ENCODE measurements at regions not wholly inside any gene's neighbourhood (a gene's known extent, or its start where the extent isn't known, plus 50 kb on each side); places are given as distances from the start of the nearest gene placed in this dataset.

DNA sequence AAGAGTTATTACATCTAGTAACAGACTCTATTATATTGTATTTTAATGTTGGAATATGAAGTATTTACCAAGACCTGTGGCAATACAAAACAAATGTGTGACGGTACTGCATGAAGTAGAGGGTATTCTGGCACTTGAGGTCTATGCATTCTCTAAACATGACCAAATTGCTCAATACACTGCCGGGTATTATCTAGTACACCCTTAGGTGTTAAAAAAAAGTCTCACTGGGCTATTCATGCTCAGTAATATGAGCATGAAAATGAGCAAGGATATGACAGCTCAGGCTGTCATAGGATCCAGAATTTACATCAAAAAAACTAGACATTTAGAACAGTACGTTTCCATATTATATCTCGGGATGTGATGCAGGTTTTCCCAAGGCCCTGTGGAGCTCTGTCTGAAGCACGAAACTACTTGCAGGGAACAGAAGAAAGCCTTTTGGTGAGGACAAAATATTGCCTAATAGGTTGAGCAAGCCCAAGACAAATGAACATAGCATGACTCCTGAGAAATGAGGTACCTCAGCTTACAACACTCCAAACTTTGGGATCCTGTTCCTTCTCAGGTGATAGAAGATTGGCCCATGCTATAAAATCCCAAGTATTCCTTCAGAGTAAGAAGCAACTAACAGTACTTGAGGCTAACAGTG, 74.1 kb upstream of the MAOA start:
- DNase-seq (ENCODE audit: low read depth), result no peak

DNA sequence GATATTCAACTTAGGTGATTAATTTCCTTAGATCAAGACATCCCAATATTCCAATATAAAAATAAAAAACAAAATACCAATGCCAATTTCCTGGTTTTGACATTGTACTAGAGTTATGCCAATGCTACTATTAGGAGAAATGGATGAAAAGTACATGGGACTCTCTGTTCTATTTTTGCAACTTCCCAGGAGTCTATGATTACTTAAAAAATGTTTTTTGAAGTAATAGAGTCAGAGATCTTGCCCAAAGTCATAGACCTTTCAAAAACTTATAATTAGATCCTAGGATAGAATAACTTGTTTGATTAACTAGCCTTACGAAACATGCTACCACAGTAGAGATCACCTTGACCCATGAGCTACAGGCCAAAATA, 73.6 kb upstream of the MAOA start:
- DNase-seq (ENCODE audit: low read depth), result no peak

DNA sequence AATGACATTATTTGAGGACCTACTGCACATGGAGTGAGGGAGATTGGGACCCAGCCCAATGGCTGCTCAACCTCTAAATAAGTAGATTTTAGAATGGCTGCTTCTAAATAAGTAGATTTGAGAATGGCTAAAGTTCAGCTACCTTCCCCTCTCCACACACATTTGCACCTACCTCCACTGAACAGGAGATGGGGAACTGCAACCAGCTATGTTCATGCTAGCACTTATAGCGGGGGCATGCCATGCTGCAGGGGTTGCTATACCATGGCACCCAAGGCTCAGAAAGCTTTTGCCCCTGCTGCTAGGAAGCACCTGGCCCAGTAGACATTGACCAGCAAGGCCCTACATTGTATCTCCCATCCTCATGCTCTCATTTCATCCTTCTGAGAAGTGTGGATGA, 70.2 kb upstream of the MAOA start:
- no peak for DNase-seq (ENCODE audit: low read depth)

DNA sequence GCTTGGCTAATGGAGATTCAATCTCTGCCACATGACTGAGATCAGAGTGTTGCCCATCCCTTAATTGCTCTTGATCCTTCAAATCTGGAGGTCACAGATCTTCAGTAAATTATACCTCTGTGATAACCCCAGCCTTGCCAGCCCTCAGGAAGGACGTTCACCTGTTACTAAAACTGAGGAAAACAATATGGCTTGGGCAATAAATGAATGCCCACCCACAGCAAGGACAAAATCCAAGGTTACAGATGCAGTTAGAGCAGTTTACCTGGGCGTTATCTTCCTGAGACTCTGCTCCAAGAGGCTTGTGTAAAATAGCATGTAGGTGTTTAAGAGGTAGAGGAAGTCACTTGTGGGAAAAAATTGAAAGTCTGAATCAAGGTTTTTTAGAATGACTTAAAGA, 69.3 kb upstream of the MAOA start:
- no peak for DNase-seq (ENCODE audit: low read depth)

DNA sequence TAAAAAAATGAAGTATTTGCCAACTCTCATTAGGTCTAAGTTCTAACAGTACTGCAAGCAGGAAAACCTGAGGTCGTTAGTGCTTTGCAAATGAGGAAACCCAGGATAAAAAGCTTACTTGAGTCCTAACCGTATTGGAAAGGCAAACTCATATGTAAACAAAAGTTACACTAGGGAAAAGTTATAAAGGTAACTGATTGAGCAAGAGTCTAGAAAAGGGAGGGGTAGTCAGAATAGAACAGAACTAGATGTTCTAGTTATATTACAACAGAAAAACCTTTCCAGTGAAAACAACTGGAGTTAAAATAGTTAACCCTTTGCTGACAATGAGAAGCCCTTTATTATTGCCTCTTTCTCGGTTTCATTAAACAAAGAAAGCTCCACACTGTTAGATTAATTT, 66.4 kb upstream of the MAOA start:
- DNase-seq (ENCODE audit: low read depth), result peak; percentile 81

DNA sequence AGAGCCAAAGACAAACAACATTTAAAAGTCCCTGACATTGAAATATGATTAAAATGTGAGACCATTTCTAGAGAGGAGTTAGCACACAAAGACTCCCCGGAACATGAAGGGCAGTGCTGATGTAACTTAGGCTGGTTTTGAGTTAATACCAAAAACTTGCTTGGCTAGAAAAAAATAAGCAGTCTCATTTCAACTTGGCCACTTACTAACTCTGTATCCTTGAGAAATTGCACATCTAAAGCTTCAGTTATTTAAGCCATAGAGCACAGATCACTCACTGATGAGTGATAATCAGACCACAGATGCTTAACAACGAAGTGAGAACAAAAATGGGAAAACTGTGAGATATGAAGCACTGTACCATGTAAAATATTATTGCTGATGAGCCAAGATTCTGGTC, 65.9 kb upstream of the MAOA start:
- DNase-seq (ENCODE audit: low read depth), result peak; percentile 79

DNA sequence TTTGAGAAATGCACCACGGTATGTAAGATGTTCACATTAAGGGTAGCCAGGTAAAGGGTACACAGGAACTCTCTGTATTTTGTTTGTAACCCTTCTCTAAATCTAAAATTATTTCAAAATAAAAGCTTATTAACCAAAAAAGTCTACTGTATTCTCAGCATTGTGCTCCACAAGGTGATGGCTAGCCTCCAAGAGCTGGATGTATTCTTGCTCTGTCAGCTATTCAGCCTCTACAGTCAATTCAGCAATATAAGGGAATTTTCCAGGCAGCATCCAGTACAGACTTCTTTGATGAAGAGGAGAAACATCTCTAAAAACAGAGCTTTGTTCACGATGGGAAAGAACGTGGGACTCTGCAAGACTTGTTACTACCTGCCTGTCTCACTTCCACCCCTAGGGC, 63.5 kb upstream of the MAOA start:
- DNase-seq (ENCODE audit: low read depth), result no peak

DNA sequence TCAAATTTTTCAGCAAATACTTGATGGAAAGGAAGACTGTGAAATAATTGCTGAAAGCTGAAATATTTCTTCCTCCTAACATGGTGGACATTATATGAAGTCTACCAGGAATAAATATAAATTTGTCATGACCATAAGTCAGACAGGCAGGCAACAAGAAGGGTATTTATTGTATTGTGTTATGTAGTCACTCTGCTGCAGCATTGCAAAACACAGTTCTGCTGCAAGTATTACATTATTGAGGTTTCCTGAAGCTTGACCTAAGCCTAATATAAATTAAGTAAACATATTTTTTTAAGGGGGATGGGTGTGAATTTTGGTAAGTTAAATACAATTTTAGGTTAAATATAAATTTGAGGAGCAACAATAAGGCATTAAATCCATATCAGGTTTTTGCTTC, 60.2 kb upstream of the MAOA start:
- no peak for DNase-seq (ENCODE audit: low read depth)

DNA sequence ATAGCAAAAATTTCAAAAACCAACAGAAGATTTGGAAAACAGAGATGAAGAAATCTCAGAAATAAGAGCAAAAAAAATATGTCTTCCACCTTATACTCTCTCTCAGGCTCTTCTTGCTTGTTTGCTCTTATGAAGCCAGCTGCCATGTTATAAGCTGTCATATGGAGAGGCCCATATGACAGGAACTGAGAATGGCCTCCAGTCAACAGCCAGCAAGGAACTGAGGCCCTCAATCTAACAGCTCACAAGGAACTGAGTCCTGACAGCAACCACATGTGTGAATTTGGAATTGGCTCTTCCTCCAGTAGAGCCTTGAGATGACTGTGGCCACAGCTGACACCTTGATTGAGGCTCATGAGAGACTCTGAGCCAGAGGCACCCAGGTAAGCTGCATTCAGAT, 51.3 kb upstream of the MAOA start:
- DNase-seq (ENCODE audit: low read depth), result no peak

DNA sequence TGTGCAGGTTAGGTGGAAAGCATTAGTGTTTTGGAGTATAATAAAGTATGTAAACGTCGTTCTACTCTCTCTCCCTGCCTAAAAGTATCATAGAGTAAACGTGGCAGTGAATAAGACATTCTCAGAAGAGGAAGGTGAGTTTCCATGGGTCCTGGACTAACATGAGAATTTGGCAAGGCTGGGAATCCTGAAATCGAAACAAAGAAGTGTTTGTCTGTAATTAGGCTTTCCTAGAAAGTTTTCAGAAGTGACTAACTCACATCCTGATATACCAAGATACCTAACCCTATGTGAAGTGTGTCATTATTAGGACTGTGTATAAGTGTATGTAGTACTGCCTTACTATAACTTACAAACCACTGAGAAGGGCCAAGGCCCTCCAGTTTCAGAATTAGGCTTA, 50.7 kb upstream of the MAOA start:
- DNase-seq (ENCODE audit: low read depth), result no peak
